ENCODE measurements at regions not wholly inside any gene's neighbourhood (a gene's known extent, or its start where the extent isn't known, plus 50 kb on each side); places are given as distances from the start of the nearest gene placed in this dataset.

DNA sequence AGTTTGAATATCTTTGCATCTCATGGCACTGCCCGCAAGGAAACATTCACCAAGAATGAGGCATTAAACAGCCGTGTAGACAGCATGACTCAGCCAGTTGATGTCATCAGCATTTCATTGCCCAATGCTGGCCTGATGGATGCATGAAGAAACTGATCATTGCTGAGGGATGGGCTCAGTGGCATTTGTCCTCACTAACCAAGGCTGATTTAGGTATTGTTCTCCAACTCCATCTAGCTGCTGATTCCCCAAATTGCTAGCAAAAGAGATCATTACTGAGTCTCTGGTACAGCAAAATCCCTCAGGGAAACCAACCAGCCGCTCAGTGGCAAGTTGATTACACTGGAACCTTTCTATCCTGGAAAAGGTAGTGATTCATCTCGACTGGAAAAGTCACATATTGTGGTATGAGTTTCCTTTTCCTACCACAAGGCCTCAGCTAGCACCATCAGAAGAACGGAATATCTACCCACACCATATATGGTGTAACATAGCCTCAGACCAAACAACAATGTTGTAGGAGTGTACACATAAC, 186.5 kb upstream of the GAP43 start:
- TF ChIP-seq, protein P1, sequence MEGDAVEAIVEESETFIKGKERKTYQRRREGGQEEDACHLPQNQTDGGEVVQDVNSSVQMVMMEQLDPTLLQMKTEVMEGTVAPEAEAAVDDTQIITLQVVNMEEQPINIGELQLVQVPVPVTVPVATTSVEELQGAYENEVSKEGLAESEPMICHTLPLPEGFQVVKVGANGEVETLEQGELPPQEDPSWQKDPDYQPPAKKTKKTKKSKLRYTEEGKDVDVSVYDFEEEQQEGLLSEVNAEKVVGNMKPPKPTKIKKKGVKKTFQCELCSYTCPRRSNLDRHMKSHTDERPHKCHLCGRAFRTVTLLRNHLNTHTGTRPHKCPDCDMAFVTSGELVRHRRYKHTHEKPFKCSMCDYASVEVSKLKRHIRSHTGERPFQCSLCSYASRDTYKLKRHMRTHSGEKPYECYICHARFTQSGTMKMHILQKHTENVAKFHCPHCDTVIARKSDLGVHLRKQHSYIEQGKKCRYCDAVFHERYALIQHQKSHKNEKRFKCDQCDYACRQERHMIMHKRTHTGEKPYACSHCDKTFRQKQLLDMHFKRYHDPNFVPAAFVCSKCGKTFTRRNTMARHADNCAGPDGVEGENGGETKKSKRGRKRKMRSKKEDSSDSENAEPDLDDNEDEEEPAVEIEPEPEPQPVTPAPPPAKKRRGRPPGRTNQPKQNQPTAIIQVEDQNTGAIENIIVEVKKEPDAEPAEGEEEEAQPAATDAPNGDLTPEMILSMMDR (IDR thresholded peaks at IDR 0.05; ENCODE audit: borderline replicate concordance, extremely low read depth, insufficient read depth), result no peak
- H3K9ac ChIP-seq (ENCODE audit: low read length in 3 of 3), result no peak overlapping the region

DNA sequence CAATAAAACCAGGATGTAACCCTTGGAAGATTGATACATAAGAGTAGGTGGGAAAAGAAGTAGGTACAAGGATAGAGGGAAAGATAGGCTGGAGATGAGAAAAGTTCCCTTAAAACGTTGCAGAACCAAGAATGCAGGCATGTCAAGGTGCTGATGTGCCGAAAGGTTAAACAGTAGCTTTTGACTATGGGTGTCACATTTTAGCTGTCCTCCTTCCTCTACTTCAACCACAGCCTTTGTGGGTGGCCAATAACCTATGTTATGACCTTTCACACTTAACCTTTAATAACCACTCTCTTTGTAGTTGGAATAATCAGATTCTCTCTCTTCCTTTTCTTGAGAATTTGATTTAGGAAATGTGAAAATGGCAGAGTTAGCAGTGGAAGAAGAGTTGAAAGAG, 184.5 kb upstream of the GAP43 start:
- H3K36me3 ChIP-seq (ENCODE audit: control insufficient read depth in 2 of 3, insufficient read depth in 3 of 3, low read length in 3 of 3), result no peaks in the 10 kb centered on the region
- H3K27ac ChIP-seq (ENCODE audit: low read depth in 2 of 2, low read length in 2 of 2), result no peak overlapping the region
- H3K4me3 ChIP-seq (ENCODE audit: low read length in 3 of 3), result no peak overlapping the region
- H3K9ac ChIP-seq (ENCODE audit: low read length in 3 of 3), result no peak overlapping the region
- TF ChIP-seq, protein P1 (IDR thresholded peaks at IDR 0.05; ENCODE audit: borderline replicate concordance, extremely low read depth, insufficient read depth), result no peak
- intact Hi-C loops (cut with DNase I), result no loop called here
- DNase-seq (no peak), FAIRE-seq (no peak)
- H3K9me3 ChIP-seq (ENCODE audit: control insufficient read depth in 2 of 3, insufficient read depth in 1 of 3, low read length in 3 of 3), result no peaks in the 10 kb centered on the region
- no peaks in the 10 kb centered on the region for H3K4me1 ChIP-seq (ENCODE audit: control insufficient read depth in 2 of 3, insufficient read depth in 2 of 3, low read depth in 1 of 3, low read length in 3 of 3)
- no peaks in the 10 kb centered on the region for H3K27me3 ChIP-seq (ENCODE audit: control insufficient read depth, insufficient read depth, low read length)

More for the DNA sequence above, 186.5 kb upstream of the GAP43 start:
- Histone ChIP-seq H3K27ac (ENCODE audit: low read depth in 2 of 2, low read length in 2 of 2) (no peak overlapping the region), H3K36me3 (ENCODE audit: control insufficient read depth in 2 of 3, insufficient read depth in 3 of 3, low read length in 3 of 3) (no peaks in the 10 kb centered on the region), H3K9me3 (ENCODE audit: control insufficient read depth in 2 of 3, insufficient read depth in 1 of 3, low read length in 3 of 3) (no peaks in the 10 kb centered on the region), H3K4me3 (ENCODE audit: low read length in 3 of 3) (no peak overlapping the region), H3K4me1 (ENCODE audit: control insufficient read depth in 2 of 3, insufficient read depth in 2 of 3, low read depth in 1 of 3, low read length in 3 of 3) (no peaks in the 10 kb centered on the region), H3K27me3 (ENCODE audit: control insufficient read depth, insufficient read depth, low read length) (no peaks in the 10 kb centered on the region)
- DNase-seq (no peak), FAIRE-seq (no peak)
- intact Hi-C loops (cut with DNase I), result no loop called here

DNA sequence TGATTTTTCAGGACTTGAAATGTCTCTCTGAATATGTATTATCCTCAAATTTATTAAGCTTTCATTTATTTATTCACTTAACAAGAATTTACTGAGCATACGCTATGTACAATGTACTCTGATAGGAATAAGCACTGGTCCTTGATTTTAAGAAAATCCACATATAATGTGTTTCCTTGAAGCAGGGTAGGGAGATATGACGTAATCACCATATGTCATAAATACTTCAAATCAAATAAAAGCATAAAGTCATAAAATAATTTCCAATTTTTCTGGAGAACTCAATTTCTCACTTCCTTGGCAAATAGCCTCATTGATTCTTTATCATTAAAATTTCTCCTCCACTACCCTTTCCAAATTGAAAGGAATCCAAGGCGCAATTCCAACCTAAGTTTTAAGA, 177.8 kb upstream of the GAP43 start:
- no peaks in the 10 kb centered on the region for H3K27me3 ChIP-seq (ENCODE audit: control insufficient read depth, insufficient read depth, low read length)
- intact Hi-C loops (cut with DNase I), result no loop called here
- no peak overlapping the region for H3K4me3 ChIP-seq (ENCODE audit: low read length in 3 of 3)
- no peak overlapping the region for H3K27ac ChIP-seq (ENCODE audit: low read depth in 2 of 2, low read length in 2 of 2)
- H3K9ac ChIP-seq (ENCODE audit: low read length in 3 of 3), result no peak overlapping the region
- TF ChIP-seq, protein P1 (IDR thresholded peaks at IDR 0.05; ENCODE audit: borderline replicate concordance, extremely low read depth, insufficient read depth), result no peak
- no peak for FAIRE-seq
- DNase-seq, result no peak
- H3K4me1 ChIP-seq (ENCODE audit: control insufficient read depth in 2 of 3, insufficient read depth in 2 of 3, low read depth in 1 of 3, low read length in 3 of 3), result no peaks in the 10 kb centered on the region
- no peaks in the 10 kb centered on the region for H3K36me3 ChIP-seq (ENCODE audit: control insufficient read depth in 2 of 3, insufficient read depth in 3 of 3, low read length in 3 of 3)
- H3K9me3 ChIP-seq (ENCODE audit: control insufficient read depth in 2 of 3, insufficient read depth in 1 of 3, low read length in 3 of 3), result no peaks in the 10 kb centered on the region

DNA sequence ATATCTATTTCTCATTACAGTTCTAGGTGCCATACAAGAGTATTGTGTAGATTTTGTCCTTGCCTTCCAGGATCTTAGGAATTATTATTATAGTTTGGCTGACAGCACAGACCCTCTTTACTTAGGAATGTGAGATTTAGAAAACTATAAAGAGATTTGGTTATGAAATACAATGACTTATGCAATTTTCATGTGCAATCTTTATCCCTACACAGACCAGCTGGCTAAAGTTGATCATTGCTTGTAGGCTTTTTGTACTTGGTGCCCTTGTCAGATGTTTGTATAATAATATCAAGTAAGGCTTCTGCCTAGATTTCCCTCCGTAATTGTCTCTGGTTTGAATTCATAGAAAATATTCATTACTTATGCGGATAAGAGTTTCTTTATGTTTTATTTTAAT, 174.5 kb upstream of the GAP43 start:
- no peaks in the 10 kb centered on the region for H3K27me3 ChIP-seq (ENCODE audit: control insufficient read depth, insufficient read depth, low read length)
- FAIRE-seq (peak; percentile 6), DNase-seq (no peak)
- no peaks in the 10 kb centered on the region for H3K9me3 ChIP-seq (ENCODE audit: control insufficient read depth in 2 of 3, insufficient read depth in 1 of 3, low read length in 3 of 3)
- TF ChIP-seq, protein P1 (IDR thresholded peaks at IDR 0.05; ENCODE audit: borderline replicate concordance, extremely low read depth, insufficient read depth), result no peak
- no peak overlapping the region for H3K9ac ChIP-seq (ENCODE audit: low read length in 3 of 3)
- H3K4me1 ChIP-seq (ENCODE audit: control insufficient read depth in 2 of 3, insufficient read depth in 2 of 3, low read depth in 1 of 3, low read length in 3 of 3), result no peaks in the 10 kb centered on the region
- no peaks in the 10 kb centered on the region for H3K36me3 ChIP-seq (ENCODE audit: control insufficient read depth in 2 of 3, insufficient read depth in 3 of 3, low read length in 3 of 3)
- H3K4me3 ChIP-seq (ENCODE audit: low read length in 3 of 3), result no peak overlapping the region
- intact Hi-C loops (cut with DNase I), result no loop called here
- H3K27ac ChIP-seq (ENCODE audit: low read depth in 2 of 2, low read length in 2 of 2), result no peak overlapping the region

Data from kidney (tissue), 13 donors.